NOMO-1 (cell line): ENCODE measurements at regions not wholly inside any gene's neighbourhood (a gene's known extent, or its start where the extent isn't known, plus 50 kb on each side); places are given as distances from the start of the nearest gene placed in this dataset.

Experiments used
- DNase-seq, 2 experiments: peaks; one replicate each; lab custom pipeline; 2025; ENCODE audit not compliant: unreplicated experiment in 2 of 2; lab: John Stamatoyannopoulos, UW

DNA sequence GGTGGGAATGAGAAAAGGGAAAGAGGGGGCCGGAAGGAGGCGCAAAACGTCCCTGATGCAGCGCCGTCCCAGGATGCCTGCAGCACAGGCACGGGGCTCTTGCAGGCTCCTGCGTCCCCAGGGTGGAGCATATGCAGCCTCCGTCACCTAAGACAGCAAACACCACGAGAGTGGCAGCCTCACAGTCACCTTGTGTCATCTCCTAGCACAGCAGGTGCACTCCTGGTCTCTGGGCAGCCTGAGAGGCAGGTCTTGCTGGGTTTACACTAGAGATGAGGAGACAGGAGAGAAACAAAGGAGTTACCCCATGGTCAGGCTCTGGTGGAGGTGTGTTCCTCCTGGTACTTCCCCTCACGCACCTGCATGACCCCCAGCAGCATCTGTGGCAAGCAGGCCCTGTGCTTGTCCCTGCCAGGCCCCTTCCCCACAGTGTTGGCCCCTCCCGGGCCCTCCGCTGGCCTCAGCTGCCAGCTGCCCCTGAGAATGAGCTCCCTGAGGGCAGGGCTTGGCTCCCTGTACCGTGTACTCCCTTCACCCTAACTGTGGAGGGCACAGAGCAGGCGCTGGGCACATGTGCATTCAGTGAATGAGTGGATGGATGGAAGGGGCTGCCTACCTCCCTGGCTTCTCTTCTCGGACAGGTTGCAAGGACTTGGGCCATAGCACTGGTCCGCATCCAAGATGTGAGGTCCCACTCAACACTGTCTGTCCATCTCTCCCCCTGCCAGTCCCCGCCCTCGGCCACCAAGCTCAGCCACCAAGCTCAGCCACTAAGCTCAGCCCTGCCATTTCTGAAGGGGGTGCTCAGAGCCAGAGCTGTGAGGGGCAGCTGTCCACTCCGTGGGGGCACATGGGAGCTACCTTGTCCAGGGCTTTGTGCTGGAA, 988.6 kb downstream of the BRD1 start:
- no peak for DNase-seq

DNA sequence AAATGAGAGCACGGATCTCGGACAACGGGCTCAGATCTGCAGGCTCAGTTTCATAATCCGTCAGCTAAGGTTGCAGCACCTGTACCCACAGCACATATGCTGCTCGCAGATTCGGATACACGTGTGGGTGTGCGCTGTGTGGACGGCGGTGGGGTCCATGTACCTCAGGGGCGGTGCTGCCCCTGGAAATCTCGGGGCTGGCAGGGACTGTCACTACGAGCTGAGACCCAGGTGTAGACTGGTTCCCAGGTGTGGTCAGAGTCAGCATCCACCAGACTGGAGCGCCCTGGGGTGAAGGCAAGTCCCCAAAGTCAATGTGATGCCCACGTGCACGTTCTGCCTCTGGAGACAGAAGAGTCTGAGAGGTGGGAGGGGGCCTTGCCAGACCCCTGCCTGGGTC, 989.3 kb downstream of the BRD1 start:
- DNase-seq, result no peak

DNA sequence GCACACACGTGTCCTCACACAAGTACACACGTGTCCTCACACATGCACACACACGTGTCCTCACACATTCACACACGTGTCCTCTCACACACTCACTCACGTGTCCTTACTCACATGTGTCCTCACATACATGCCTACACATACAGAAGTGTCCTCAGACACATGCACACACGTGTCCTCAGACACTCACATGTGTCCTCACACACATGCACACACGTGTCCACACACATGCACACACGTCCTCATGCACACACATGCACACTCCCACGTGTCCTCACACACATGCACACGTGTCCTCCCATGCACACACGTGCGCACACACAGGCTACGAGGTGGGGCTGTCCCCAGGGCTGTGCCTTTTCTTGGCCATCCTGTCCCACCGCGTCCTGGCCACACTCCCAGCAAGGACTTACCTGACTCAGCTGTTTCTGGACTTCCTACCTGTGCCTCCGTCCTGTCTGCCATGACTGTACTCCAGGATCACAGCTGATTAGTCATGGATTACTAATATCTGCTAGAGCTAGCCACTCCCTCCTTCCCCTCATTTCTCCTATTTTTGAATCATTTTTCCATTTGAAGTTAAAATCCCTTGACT, 990.2 kb downstream of the BRD1 start:
- no peak for DNase-seq

DNA sequence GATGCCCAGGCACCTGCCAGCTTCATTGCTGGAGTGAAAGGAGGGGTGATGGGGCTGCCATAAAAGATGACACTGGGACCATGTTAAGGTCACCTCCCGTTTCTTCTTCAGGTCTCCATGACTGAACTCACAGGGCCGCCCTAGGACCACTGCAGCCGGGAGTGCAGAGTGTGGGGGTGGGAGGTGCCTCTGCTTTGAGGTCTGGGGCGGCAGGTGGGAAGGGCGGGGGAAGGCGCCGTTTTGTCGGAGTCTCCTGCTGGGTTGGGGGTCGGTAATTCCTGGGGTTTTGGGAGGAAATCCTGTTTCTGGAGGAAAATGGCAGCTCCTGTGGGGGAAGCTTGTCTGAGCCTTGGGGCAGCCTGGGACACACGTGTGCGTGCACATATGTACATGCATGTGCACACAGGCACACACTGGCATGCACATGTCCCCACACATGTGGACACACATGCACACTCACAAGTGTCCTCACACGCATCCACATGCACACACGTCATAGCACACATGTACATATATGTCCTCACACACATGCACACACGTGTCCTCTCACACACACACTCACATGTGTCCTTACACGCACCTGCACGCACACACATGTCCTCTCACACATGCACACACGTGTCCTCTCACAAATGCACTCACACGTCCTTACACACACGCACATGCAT, 990.9 kb downstream of the BRD1 start:
- no peak for DNase-seq

DNA sequence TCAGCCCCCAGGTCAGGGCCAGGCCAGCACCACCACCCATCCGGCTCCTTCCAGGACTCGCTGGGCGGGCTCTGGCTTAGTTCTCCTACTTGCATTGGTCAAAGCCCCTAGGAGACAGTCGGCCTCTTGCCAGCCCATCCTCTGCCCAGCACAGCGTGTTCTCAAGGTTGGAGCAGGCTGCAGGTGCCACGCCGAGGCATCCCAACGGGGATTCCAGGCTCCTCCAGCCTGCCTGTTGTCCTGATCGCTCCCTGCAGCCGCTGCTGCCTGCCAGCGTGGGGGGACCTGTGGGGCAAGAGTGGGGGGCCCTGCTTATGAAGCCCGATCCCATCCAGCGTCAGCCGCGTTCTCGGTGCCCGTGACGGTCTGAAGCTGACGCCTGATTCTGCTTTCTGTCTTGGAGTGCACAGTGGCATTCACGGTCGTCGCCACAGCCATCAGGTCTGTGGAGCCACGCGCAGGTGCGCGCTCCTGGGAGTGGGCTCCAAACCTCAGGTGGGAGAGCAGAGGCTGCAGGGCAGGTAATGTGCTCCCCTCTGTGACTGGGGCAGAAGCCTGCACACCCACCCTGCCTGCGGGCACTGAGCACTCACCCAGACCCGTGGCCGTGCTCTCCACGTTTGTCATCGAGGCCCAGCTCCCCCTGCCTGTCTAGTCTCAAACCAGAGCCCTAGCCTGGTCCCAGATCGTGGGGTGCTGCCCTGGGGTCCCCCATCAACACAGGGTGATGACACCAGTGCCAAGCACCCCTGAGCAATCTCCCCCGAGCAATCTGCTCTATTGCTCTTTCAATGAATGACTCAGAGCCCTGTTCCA, 991.6 kb downstream of the BRD1 start:
- no peak for DNase-seq

DNA sequence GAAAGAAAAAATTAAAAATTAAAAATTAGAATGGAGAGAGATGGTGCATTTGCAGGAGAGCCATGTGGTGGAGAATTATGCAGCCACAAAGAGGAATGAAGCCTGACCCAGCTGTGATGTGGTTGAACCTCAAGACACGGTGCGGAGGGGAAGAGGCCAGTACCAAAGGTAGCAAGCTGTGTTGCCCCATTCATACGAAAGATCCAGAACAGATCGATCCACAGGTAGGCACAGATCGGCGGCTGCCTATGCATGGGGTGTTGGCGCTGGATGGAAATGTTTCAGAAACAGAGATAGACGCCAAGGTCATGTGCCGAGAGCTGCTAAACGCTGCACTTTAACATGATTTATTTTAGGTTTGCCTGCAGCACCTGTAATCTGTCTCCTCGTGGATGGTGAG, 992.3 kb downstream of the BRD1 start:
- DNase-seq, result no peak

DNA sequence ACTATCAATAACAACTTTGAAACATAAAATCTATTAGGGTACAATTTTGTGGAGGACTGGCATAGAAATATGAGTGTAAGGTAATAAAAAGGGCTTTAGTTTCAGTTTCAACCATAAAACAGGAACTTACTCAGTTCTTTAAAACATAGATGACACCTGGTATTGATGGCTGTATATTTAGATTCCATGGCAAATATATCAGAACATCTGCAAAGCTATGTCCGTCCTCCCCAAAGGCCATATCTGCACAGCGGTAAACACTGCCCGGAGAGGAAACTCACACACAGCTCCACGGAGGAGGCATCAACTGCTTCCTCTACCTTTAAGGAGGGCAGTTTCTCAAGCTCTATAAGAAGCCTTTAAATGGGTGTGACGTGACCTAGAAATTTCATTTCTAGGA, 993.3 kb downstream of the BRD1 start:
- DNase-seq, result peak in 1 of 2 experiments; percentile 4

DNA sequence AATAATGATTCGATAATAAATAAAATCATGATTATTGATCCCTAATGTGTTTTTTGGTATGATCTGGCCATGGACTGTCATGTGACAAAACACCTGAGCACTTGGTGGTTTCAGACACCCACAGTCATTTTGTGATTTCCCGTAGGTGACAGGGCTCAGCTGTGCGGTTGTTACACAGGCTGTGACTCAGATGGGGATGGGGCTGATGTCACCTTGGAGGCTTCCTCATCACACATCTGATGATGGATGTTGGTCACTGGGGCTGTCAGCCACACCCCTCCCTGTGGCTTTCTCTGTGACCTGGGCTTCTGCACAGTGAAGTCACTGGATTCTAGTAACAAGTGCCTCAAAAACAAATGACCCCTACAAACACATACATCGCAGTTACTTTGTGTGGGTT, 995.1 kb downstream of the BRD1 start:
- peak; percentile 1 to 17 for DNase-seq

DNA sequence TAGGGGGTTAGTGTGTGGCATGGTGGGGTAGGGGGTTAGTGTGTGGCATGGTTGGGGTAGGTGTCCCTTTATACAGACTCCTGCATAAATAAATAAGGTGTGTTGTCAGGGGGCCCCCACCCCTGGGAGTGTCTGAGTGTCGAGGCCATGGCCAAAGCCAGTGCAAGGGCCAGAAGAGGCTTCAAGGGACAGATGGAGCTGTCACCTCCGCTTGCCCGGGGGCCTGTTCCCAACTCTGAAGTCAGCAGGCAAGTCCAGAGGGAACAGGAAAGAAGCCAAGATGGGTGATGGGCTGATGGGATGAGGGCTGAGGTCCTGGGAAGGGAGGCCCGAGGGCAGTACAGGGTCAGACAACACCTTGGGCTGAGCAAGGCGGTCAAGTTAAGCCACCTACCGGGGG, 997.8 kb downstream of the BRD1 start:
- DNase-seq, result no peak

DNA sequence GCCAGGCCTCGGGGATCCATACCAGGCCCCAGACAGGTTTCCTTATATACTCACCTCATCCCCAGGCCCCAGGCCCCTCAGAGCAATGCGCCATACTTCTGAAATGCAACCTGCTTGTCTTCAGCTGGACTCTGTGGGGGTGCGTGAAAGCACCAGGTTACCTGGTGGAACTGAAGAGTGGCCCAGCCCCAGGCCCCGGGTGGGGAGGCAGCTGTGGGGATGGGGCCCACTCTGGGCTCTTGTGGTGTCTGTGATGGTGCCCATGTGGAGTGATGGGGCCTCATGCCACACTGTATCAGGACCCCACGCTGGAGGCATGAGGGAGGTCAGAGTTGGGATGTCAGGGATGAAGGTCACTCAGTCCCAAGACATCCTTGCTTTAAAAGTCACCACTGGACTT, 999.0 kb downstream of the BRD1 start:
- DNase-seq, result no peak

DNA sequence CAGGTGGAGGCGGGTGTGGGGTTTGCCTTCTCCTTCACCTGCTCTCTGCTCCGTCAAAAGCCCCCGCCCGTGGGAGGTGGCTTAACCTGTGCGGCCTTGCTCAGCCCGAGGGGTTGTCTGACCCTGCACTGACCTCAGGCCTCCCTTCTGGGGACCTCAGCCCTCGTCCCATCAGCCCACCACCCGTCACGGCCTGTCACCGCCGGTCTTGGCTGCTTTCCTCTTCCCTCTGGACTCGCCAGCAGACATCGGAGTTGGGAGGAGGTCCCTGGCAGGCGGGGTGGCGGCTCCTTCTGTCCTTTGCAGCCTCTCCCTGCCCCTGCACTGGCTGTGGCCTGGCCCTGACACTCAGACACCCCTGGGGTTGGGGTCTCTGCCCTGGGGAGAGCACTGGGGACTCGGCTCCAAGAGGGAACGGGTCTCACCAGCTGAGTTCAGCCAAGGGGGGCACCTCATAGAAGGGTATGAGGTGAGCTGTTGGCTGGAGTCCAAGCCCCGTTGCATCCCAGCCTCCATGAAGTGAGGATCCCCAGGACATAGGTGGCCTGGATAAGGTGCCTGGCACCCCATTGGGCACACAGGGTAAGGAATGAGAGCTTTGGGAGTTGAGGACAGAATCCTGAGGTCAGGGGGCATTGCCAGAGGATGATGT, 999.6 kb downstream of the BRD1 start:
- DNase-seq, result no peak

DNA sequence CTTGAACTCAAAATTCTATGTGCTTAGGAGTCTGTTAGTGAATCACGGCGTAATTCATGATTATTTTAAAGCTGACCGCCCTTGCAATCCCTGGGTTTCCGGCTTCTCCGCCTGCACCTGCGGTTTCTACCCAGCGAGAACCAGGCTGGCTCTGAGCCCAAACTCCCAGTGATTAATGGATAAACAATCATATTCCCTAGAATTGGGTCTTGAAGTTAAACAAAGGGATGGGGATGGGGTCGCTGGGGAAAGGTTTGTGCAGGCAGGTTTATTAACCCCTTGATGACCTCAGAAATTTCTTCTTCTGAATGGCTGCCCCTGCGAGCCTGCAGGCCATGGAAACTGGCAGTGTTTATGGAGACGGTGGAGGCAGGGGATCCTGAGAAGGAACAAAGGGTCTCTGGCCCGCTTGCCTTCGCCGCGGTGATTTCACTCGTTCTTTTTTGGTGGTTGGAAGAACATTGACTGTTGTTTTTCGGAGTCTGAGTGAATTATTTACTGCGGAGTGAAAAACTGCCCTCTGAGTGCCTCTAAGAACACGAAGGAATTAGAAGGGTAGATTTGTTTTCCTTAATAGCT, 1000.3 kb downstream of the BRD1 start:
- DNase-seq, result no peak

DNA sequence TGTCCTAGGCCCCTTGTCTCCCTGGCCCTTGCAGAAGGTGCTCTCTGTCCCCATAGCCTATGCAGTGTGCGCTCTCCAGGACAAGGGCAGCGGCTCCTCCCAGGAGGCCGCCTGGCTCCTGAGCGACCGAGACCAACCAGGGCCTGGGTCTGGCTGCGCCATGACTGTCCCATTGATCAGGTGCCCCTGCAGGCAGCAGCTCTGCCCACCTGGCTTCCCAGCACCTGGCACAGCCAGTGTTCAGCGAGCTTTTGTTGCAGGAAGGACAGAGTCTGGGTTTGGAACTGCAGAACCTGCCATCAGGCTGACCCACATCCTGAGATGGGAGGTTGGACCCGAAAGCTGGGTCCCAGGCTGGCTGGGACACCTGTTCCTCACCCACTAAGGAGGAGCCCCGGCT, 1001.1 kb downstream of the BRD1 start:
- DNase-seq, result no peak

DNA sequence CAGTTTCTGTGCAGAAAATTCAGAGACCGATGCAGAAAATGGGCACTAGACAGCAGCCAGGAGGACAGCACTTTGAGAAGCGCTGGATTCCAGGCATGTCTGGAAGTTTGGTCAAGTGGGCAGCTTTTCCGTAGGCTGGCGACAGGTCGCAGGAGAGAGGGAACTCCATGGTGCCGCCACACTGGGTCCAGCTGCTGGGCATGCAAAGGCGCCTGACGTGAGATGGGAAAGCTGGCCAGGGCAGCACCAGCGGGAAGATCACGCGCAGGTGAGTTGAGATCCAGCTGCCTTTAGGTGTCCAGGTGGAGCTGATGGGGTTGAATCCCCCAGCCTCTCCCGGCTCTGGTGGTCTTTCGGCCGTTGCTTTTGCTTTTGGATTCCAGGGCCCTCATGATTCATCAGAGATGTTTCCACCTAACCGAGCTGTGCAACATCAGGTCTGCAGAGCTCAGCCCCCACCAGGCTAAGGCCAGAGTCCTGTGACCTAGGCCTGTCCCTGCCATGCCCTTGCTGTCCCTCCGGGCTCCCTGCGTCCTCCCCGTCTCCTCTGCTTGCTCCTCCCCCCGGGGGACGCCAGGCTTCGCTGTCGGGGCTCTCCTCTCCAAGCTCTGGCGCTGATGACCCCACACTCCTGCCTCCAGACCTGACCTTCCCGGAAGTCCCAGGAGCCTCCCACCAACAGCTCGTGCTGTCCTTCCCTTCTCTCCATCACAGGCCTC, 1001.7 kb downstream of the BRD1 start:
- DNase-seq, result no peak

DNA sequence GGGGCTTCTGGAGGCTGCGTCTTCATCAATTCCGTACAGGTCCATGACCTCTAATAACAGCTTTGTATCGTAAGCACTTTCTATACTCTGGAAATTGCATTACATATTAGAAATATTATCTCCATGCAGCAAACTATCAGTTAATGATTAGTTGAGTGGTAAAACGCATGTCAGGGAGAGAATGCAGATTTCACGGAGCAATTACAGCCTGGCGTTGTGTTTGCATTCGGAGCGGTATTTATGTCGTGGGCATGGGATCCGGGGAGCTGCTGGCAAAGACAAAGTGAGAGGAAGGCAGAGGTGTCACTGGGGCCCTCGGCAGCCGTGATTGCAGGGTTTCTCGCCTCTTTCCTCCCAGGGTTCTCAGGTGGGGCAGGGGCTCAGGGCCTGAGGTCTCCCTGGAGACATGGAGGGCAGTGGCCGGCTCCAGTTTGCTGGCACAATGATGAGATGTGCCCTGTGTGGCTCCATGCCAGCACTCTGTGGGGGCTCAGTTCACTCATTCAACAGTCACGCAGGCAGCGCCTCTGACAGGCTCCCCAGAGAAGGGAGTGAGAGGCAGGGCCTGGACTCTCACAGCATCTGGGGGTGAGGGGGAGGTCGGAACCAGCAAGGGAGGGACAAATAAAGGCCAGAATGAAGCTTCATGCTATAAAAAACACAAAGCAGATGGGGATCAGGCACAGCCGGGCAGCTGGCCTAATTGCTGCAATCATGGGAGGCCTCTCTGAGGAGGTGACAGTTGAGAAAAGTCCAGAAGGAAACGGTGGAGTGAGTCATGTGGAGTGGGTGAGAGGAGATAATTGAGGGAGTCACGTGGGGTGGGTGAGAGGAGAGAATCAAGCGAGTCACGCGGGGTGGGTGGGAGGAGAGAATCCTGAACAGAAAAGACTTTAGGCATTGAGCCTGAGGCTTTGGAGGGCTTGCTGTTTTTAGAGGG, 1002.7 kb downstream of the BRD1 start:
- DNase-seq, result peak in 1 of 2 experiments; percentile 6

DNA sequence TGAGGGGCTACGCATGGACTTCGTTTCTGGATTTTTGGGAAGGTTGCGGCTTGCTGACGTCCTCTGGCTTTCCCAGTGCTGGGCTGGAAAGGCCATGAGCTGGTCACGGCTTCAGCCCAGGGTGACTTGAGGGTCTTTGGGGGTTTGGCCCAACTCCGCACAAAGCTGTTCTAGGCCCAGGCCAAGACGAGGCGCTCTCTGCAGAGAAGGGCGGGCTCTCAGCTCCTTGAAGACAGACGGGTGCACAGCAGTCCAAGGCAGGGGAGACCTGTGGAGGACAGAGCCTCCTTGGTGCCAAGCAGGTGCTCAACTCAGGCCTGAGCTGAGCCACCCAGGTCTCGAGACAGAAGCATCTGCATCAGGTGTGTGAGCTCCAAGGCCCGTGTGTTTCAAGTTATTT, 1003.7 kb downstream of the BRD1 start:
- no peak for DNase-seq

DNA sequence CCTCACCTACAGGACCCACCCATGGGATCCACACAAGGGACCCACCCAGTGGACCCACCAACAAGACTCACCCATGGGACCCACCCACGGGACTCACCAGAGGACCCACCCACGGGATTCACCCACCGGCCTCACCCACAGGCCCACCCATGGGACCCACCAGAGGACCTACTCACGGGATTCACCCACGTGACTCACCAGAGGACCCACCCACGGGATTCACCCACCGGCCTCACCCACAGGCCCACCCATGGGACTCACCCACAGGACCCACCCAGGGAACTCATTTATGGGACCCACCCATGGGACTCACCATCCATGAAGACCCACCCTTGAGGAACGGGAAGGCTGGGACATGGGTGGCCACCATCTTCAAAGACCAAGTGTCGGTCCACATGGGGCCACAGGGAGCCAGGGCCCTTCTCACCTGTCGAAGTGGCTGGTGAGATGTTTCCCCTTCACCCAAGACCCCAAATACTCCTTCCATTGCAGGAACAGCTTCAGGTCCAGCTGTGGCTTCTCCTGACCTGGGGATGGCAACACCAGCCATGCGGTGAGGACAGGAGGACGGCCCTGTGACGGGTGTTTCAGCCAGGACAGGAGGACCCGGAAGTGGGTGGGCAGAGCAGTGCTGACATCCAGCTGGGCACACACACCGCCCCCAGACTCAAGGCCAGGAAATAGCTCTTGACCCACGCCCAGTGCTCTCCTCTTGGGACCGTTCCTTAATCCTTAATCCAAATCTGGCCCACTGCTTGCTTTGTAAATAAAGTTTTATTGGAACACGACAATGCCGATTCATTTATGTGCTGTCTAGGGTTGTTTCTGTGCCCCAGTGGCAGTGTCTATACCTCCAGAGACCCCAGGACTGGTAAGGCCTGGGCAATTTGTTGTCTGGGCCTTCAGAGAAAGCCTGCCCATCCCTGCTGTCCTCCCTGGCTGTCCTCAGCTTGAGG, 1005.1 kb downstream of the BRD1 start:
- DNase-seq, result no peak
